ENCODE measurements at regions not wholly inside any gene's neighbourhood (a gene's known extent, or its start where the extent isn't known, plus 50 kb on each side); places are given as distances from the start of the nearest gene placed in this dataset.
A peak's percentile ranks its signal among the peaks of the same experiment; 100 is the strongest.
"Not testable (repeated sequence)": the region's sequence is repeated elsewhere in the genome, so short reads cannot be mapped to it uniquely, and the experiment has no call there.

- no peak for DNase-seq
Measured at GRCh38 chr2:8371653-8372052, 310.2 kb upstream of the ID2 start.

- no peak for DNase-seq
Measured at GRCh38 chr2:8374782-8375181, 307.1 kb upstream of the ID2 start.

GRCh38 chr2:8376603-8377410, 305.0 kb upstream of the ID2 start:
- DNase-seq, result no peak

- no peak for DNase-seq
Measured at GRCh38 chr2:8378016-8378810, 303.6 kb upstream of the ID2 start.

GRCh38 chr2:8379128-8379527, 302.7 kb upstream of the ID2 start:
- no peak for DNase-seq

- DNase-seq, result no peak
Measured at GRCh38 chr2:8379549-8379948, 302.3 kb upstream of the ID2 start.

GRCh38 chr2:8380026-8380425, 301.8 kb upstream of the ID2 start:
- peak; percentile 82 for DNase-seq

GRCh38 chr2:8380566-8380965, 301.3 kb upstream of the ID2 start:
- DNase-seq, result peak; percentile 44

- DNase-seq, result no peak
Measured at GRCh38 chr2:8382485-8382884, 299.4 kb upstream of the ID2 start.

- DNase-seq, result not testable (repeated sequence)
Measured at GRCh38 chr2:8386748-8387147, 295.1 kb upstream of the ID2 start.

- no peak for DNase-seq
Measured at GRCh38 chr2:8388781-8389180, 293.1 kb upstream of the ID2 start.

GRCh38 chr2:8389431-8390108, 292.3 kb upstream of the ID2 start:
- no peak for DNase-seq

GRCh38 chr2:8391126-8391525, 290.7 kb upstream of the ID2 start:
- DNase-seq, result no peak

- no peak for DNase-seq
Measured at GRCh38 chr2:8391584-8391983, 290.3 kb upstream of the ID2 start.

- DNase-seq, result no peak
Measured at GRCh38 chr2:8392098-8392866, 289.6 kb upstream of the ID2 start.

- no peak for DNase-seq
Measured at GRCh38 chr2:8393506-8393905, 288.4 kb upstream of the ID2 start.

- peak; percentile 20 for DNase-seq
Measured at GRCh38 chr2:8394131-8394530, 287.7 kb upstream of the ID2 start.

- no peak for DNase-seq
Measured at GRCh38 chr2:8394569-8395359, 287.1 kb upstream of the ID2 start.

GRCh38 chr2:8395718-8396117, 286.1 kb upstream of the ID2 start:
- DNase-seq, result no peak

GRCh38 chr2:8398040-8398668, 283.7 kb upstream of the ID2 start:
- DNase-seq, result no peak

GRCh38 chr2:8399731-8400130, 282.1 kb upstream of the ID2 start:
- DNase-seq, result no peak

- DNase-seq, result no peak
Measured at GRCh38 chr2:8400196-8400595, 281.7 kb upstream of the ID2 start.
